ENCODE measurements at regions not wholly inside any gene's neighbourhood (a gene's known extent, or its start where the extent isn't known, plus 50 kb on each side); places are given as distances from the start of the nearest gene placed in this dataset.

- no peak for DNase-seq (ENCODE audit: low read depth in 2 of 2)
Observed at GRCh38 chr13:33466262-33466661, 180.7 kb upstream of the STARD13 start.

GRCh38 chr13:33467556-33467955, 182.0 kb upstream of the STARD13 start:
- no peak for DNase-seq (ENCODE audit: low read depth in 2 of 2)

GRCh38 chr13:33471204-33471603, 185.6 kb upstream of the STARD13 start:
- no peak for DNase-seq (ENCODE audit: low read depth in 2 of 2)

GRCh38 chr13:33472446-33472845, 186.9 kb upstream of the STARD13 start:
- no peak for DNase-seq (ENCODE audit: low read depth in 2 of 2)

GRCh38 chr13:33479105-33479504, 193.6 kb upstream of the STARD13 start:
- no peak for DNase-seq (ENCODE audit: low read depth in 2 of 2)

GRCh38 chr13:33480561-33480960, 195.0 kb upstream of the STARD13 start:
- no peak for DNase-seq (ENCODE audit: low read depth in 2 of 2)

- DNase-seq (ENCODE audit: low read depth in 2 of 2): no peak
Observed at GRCh38 chr13:33483471-33483870, 197.9 kb upstream of the STARD13 start.

- DNase-seq (ENCODE audit: low read depth in 2 of 2): no peak
Observed at GRCh38 chr13:33485247-33485646, 199.7 kb upstream of the STARD13 start.

- DNase-seq (ENCODE audit: low read depth in 2 of 2): no peak
Observed at GRCh38 chr13:33487575-33488243, 202.2 kb upstream of the STARD13 start.

- no peak for DNase-seq (ENCODE audit: low read depth in 2 of 2)
Observed at GRCh38 chr13:33489563-33489962, 204.0 kb upstream of the STARD13 start.

- no peak for DNase-seq (ENCODE audit: low read depth in 2 of 2)
Observed at GRCh38 chr13:33490461-33491327, 205.1 kb upstream of the STARD13 start.

- DNase-seq (ENCODE audit: low read depth in 2 of 2): no peak
Observed at GRCh38 chr13:33493672-33494365, 208.3 kb upstream of the STARD13 start.

GRCh38 chr13:33494596-33495204, 209.1 kb upstream of the STARD13 start:
- DNase-seq (ENCODE audit: low read depth in 2 of 2): no peak

GRCh38 chr13:33496336-33496735, 210.8 kb upstream of the STARD13 start:
- DNase-seq (ENCODE audit: low read depth in 2 of 2): no peak

- DNase-seq (ENCODE audit: low read depth in 2 of 2): no peak
Observed at GRCh38 chr13:33497146-33497845, 211.7 kb upstream of the STARD13 start.

GRCh38 chr13:33508060-33508459, 222.5 kb upstream of the STARD13 start:
- no peak for DNase-seq (ENCODE audit: low read depth in 2 of 2)

GRCh38 chr13:33509642-33510229, 224.2 kb upstream of the STARD13 start:
- DNase-seq (ENCODE audit: low read depth in 2 of 2): no peak

GRCh38 chr13:33510350-33510970, 224.9 kb upstream of the STARD13 start:
- DNase-seq (ENCODE audit: low read depth in 2 of 2): no peak

GRCh38 chr13:33512880-33513554, 227.5 kb upstream of the STARD13 start:
- no peak for DNase-seq (ENCODE audit: low read depth in 2 of 2)

- DNase-seq (ENCODE audit: low read depth in 2 of 2): no peak
Observed at GRCh38 chr13:33514362-33514761, 228.8 kb upstream of the STARD13 start.

Measured in stimulated activated CD8-positive, alpha-beta memory T cell treated with anti-CD3 and anti-CD28 coated beads, Interleukin-15, amount 100 ng/mL, for 48 hours (primary cell).